Endothelial cell of umbilical vein (primary cell): ENCODE measurements at regions not wholly inside any gene's neighbourhood (a gene's known extent, or its start where the extent isn't known, plus 50 kb on each side); places are given as distances from the start of the nearest gene placed in this dataset.

ENCODE experiments used
- BruUV-seq: library from RNA; stranded (reverse); fragments of 400-500 nt; replicated peaks from 2 replicates; lab custom pipeline; 2021; lab: Mats Ljungman, UMichigan
- CTCF ChIA-PET: fragments of 300-600, 350-600 bp; sonication (Branson Sonifier 250); formaldehyde crosslinking; loops from one replicate; lab custom pipeline; 2021; ENCODE audit warnings: antibody characterized with exemption, inconsistent platforms; lab: Charles Lee
- POLR2A ChIA-PET: fragments of 300-600, 350-600 bp; sonication (Branson Sonifier 250); formaldehyde crosslinking; loops from one replicate; lab custom pipeline; 2021; ENCODE audit warnings: antibody characterized with exemption, inconsistent platforms; lab: Charles Lee
- DNase-seq: peaks from one replicate; pipeline ENCODE4 v3.0.0-alpha.2; 2011; ENCODE audit warnings: low read depth, low spot score
- FAIRE-seq: peaks from 2 replicates; lab custom pipeline; 2011; peaks lifted over from hg19 to GRCh38; lab: Jason Lieb, UNC
- H2AFZ ChIP-seq: 2 replicates; pipeline ENCODE4 v1.6.0; 2012; ENCODE audit warnings: low read depth, low read length, control low read depth, inconsistent platforms
- H3K27ac ChIP-seq: 2 replicates; pipeline ENCODE4 v1.5.1; 2011; ENCODE audit warnings: low read depth, mild to moderate bottlenecking, control low read depth, low read length, moderate library complexity; ENCODE audit not compliant: insufficient read depth
- H3K27me3 ChIP-seq, 2 experiments: 2 replicates each; pipeline versions ENCODE4 v1.6.0 to v1.6.1; 2011; ENCODE audit warnings: low read length in 2 of 2, mixed read lengths in 1 of 2; ENCODE audit not compliant: control insufficient read depth in 2 of 2, insufficient read depth in 2 of 2
- H3K36me3 ChIP-seq, 2 experiments: 2 replicates in 1 of 2; 3 replicates in 1 of 2; pipeline ENCODE4 v1.5.1; 2011; ENCODE audit warnings: low read length in 2 of 2, mild to moderate bottlenecking in 1 of 2, moderate library complexity in 1 of 2; ENCODE audit not compliant: control insufficient read depth in 2 of 2, insufficient read depth in 2 of 2; ENCODE audit errors: extremely low read depth in 1 of 2
- H3K4me1 ChIP-seq: 3 replicates; pipeline ENCODE4 v1.5.1; 2011; ENCODE audit warnings: mild to moderate bottlenecking, low read length; ENCODE audit not compliant: control insufficient read depth, insufficient read depth; ENCODE audit errors: extremely low read depth
- H3K4me2 ChIP-seq: 2 replicates; pipeline ENCODE4 v1.6.1; 2011; ENCODE audit warnings: low read length, control low read depth, mixed read lengths; ENCODE audit not compliant: insufficient read depth
- H3K4me3 ChIP-seq, 3 experiments: fragments of 200-600 bp in 1 of 3; sonication (generic), shearing (Covaris generic) in 1 of 3; replicated peaks in 1 of 3; 2 replicates each; pipeline ENCODE4 v1.5.1; 2011 to 2016; ENCODE audit warnings: control low read depth in 3 of 3, low read length in 3 of 3, mild to moderate bottlenecking in 2 of 3, inconsistent platforms in 1 of 3, low read depth in 1 of 3, moderate library complexity in 1 of 3; ENCODE audit not compliant: insufficient read depth in 1 of 3
- H3K79me2 ChIP-seq: 2 replicates; pipeline ENCODE4 v1.6.0; 2012; ENCODE audit warnings: low read length, inconsistent platforms; ENCODE audit not compliant: control insufficient read depth, insufficient read depth
- H3K9ac ChIP-seq: replicated peaks from 2 replicates; pipeline ENCODE3; 2011; ENCODE audit warnings: low read length, control low read depth; ENCODE audit not compliant: insufficient read depth; ENCODE audit errors: extremely low read depth
- H3K9me1 ChIP-seq: replicated peaks from 3 replicates; pipeline ENCODE4 v1.6.0; 2011; ENCODE audit warnings: mild to moderate bottlenecking, low read length; ENCODE audit not compliant: control insufficient read depth, insufficient read depth; ENCODE audit errors: extremely low read depth
- H3K9me3 ChIP-seq: replicated peaks from 2 replicates; pipeline ENCODE4 v1.5.1; 2012; ENCODE audit warnings: low read length, inconsistent platforms; ENCODE audit not compliant: control insufficient read depth, insufficient read depth
- H4K20me1 ChIP-seq: replicated peaks from 2 replicates; pipeline ENCODE3; 2011; ENCODE audit warnings: mild to moderate bottlenecking, low read length; ENCODE audit not compliant: control insufficient read depth, insufficient read depth; ENCODE audit errors: extremely low read depth
- CTCF ChIP-seq, 2 donors: IDR thresholded peaks; 1 replicate in 1 of 2; 2 replicates in 1 of 2; pipeline ENCODE4 v1.5.1; 2011; ENCODE audit warnings: low read length in 2 of 2, mild to moderate bottlenecking in 2 of 2, moderate library complexity in 2 of 2, control low read depth in 1 of 2, inconsistent platforms in 1 of 2, low read depth in 1 of 2; ENCODE audit not compliant: insufficient read depth in 1 of 2; ENCODE audit errors: extremely low read depth in 1 of 2
- EZH2 ChIP-seq: IDR thresholded peaks from 2 replicates; pipeline ENCODE4 v1.6.1; 2012; ENCODE audit warnings: borderline replicate concordance, low read depth, mild to moderate bottlenecking, moderate library complexity, low read length, inconsistent platforms; ENCODE audit not compliant: severe bottlenecking
- FOS ChIP-seq: IDR thresholded peaks from 2 replicates; pipeline ENCODE4 v1.6.1; 2011; ENCODE audit warnings: mild to moderate bottlenecking, low read length, moderate library complexity, borderline replicate concordance; ENCODE audit not compliant: insufficient read depth
- GATA2 ChIP-seq: IDR thresholded peaks from 2 replicates; pipeline ENCODE4 v1.7.0; 2011; ENCODE audit warnings: low read depth, mild to moderate bottlenecking, moderate library complexity, mixed read lengths, low read length; ENCODE audit not compliant: insufficient read length, insufficient read depth
- JUN ChIP-seq: IDR thresholded peaks from 2 replicates; pipeline ENCODE4 v1.6.1; 2011; ENCODE audit warnings: borderline replicate concordance, low read depth; ENCODE audit not compliant: insufficient read length, insufficient read depth
- MYC ChIP-seq: IDR thresholded peaks from one replicate; pipeline ENCODE4 v1.6.1; 2011; ENCODE audit warnings: mild to moderate bottlenecking, low read depth, low read length
- POLR2A ChIP-seq: IDR thresholded peaks from 2 replicates; pipeline ENCODE4 v1.6.1; 2012; ENCODE audit warnings: low read depth, mild to moderate bottlenecking, control low read depth, low read length
- POLR2AphosphoS5 ChIP-seq: IDR thresholded peaks from 2 replicates; pipeline ENCODE4 v1.6.1; 2012; ENCODE audit warnings: low read depth, mild to moderate bottlenecking, control low read depth, low read length, moderate library complexity; ENCODE audit not compliant: insufficient read depth
- dilution Hi-C: fragments of 300-500 bp; cut with MboI; formaldehyde crosslinking; loops from one replicate; pipeline ENCODE4 v1.15.0; 2019; ENCODE audit warnings: low sequenced_read_pairs; ENCODE audit not compliant: extremely low pct_ligation_motif_present
- intact Hi-C: fragments of 100-400 bp; cut with micrococcal nuclease; formaldehyde crosslinking; loops from one replicate; pipeline ENCODE4 v1.10.0; 2022
- TF ChIP-seq, protein P1 (sequence below): IDR thresholded peaks from 2 replicates; pipeline ENCODE4 v1.6.1; 2011; ENCODE audit not compliant: insufficient read depth, insufficient read length

DNA sequence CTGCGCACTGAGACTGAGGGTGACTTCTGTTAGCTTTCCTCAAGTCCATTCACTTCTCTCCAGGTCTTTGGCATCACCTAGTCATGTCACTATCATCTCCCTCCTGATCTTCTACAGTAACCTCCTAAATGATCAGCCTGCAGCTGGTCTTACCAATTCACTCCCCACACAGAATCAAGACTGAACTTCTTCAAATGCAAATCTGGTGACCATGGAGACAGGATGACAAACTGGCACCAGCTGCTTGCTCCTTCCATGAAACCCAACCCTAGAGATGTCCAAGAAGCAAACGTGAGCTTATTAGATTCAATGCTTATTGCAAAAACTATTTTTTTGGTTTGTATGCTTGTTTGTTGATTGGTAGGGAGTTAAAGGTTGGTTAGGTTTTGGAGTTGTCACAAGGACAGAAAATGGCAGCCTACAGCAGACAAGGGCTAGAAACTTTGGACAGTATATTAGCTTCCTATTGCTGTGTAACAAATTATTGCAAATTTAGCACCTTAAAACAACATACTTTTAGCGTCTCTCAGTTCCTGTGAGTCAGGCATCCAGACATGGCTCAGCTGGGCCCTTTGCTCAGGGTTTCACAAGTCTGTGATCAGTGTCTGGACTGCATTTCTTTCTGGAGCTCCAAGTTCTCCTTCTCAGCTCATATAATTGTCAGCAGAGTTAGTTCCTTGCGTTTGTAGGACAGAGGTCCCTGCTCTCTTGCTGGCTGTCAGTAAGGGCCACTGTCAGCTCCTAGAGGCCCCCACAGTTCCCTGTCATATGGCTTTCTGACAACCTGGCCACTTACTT lies 53.3 kb upstream of the GJA8 start:
- POLR2A ChIA-PET = interaction anchor here (0.6 kb wide), 1 partner anchor 105 kb away, joined by 9 read pairs; no protein-coding TSS in a partner anchor
- H3K9me1 ChIP-seq = no peaks in the 10 kb centered on the region
- BruUV-seq = no TSS peak
- H3K79me2 ChIP-seq = no peaks in the 10 kb centered on the region
- FAIRE-seq = peak; percentile 74
- H3K27ac ChIP-seq = peak overlapping the region; percentile 75
- CTCF ChIA-PET = interaction anchor here (0.8 to 1.5 kb wide), 8 partner anchors 8 to 353 kb away, joined by 3 to 6 read pairs (median 4); no protein-coding TSS in a partner anchor
- H3K27me3 ChIP-seq = no peaks in the 10 kb centered on the region
- H2AFZ ChIP-seq = peak overlapping the region; percentile 46
- H3K9ac ChIP-seq = no peak overlapping the region
- peak overlapping the region; percentile 44 for H3K4me2 ChIP-seq
- TF ChIP-seq GATA2 (no peak), POLR2A (no peak), FOS (peak; percentile 67), MYC (no peak), POLR2AphosphoS5 (peak; percentile 68), JUN (peak; percentile 39)
- TF ChIP-seq, protein P1, sequence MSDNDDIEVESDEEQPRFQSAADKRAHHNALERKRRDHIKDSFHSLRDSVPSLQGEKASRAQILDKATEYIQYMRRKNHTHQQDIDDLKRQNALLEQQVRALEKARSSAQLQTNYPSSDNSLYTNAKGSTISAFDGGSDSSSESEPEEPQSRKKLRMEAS = no peak
- no peaks in the 10 kb centered on the region for H3K36me3 ChIP-seq
- H4K20me1 ChIP-seq = no peaks in the 10 kb centered on the region
- peak; percentile 52 for DNase-seq
- dilution Hi-C loops (no loop called here), intact Hi-C loops (no loop called here)
- peaks cover 42% of the 10 kb centered on the region for H3K4me1 ChIP-seq
- H3K4me3 ChIP-seq = no peak overlapping the region
- H3K9me3 ChIP-seq = no peaks in the 10 kb centered on the region

DNA sequence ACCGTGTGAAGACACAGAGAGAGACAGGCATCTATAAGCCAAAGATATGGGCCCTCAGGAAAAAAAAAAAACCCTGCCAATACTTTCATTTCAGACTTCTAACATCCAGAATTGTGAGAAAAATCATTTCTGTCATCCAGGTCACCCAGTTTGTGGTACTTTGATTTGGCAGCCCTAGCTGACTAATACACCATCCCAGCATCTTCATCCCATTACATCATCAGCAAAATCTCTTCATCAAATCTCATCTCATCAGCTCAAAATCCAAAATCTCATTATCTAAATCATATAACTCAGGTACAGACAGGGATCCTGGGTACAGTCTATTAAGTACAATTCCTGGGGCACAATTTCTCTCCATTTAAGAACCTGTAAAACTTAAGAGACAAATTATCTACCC lies 51.9 kb upstream of the GJA8 start:
- CTCF ChIA-PET = interaction anchor here (0.8 to 1.5 kb wide), 8 partner anchors 14 to 354 kb away, joined by 3 to 5 read pairs (median 3); no protein-coding TSS in a partner anchor
- no TSS peak for BruUV-seq

More for the DNA sequence above, 51.9 kb upstream of the GJA8 start:
- Histone ChIP-seq H3K27ac (peak overlapping the region; percentile 21), H3K79me2 (no peaks in the 10 kb centered on the region), H4K20me1 (no peaks in the 10 kb centered on the region), H2AFZ (no peak overlapping the region), H3K4me1 (peaks cover 42% of the 10 kb centered on the region), H3K9me1 (no peaks in the 10 kb centered on the region), H3K36me3 (no peaks in the 10 kb centered on the region), H3K4me2 (peak overlapping the region; percentile 59), H3K4me3 (no peak overlapping the region), H3K27me3 (no peaks in the 10 kb centered on the region), H3K9ac (no peak overlapping the region), H3K9me3 (no peaks in the 10 kb centered on the region)
- TF ChIP-seq JUN (no peak), CTCF (IDR thresholded peaks at IDR 0.05; ENCODE audit: extremely low read depth in 1 of 2, insufficient read depth in 1 of 2, low read depth in 1 of 2, low read length in 2 of 2) (no peak), EZH2 (no peak), POLR2AphosphoS5 (no peak), POLR2A (no peak), FOS (no peak), MYC (no peak), GATA2 (no peak)
- TF ChIP-seq, protein P1 = no peak
- dilution Hi-C loops = no loop called here
- POLR2A ChIA-PET = no interaction called here
- intact Hi-C loops = loop anchor here (1.0 to 2.0 kb wide), 3 partner anchors 28 to 70 kb away; no protein-coding TSS in a partner anchor
- FAIRE-seq (no peak), DNase-seq (no peak)
